Keratinocyte (primary cell): ENCODE measurements at regions not wholly inside any gene's neighbourhood (a gene's known extent, or its start where the extent isn't known, plus 50 kb on each side); places are given as distances from the start of the nearest gene placed in this dataset.

Source experiments
- DNase-seq: peaks from one replicate; pipeline ENCODE4 v3.0.0-alpha.2; 2011; ENCODE audit warnings: low read depth, missing footprints, low spot score
- FAIRE-seq: peaks from 2 replicates; lab custom pipeline; 2011; peaks lifted over from hg19 to GRCh38; lab: Jason Lieb, UNC
- H2AFZ ChIP-seq: 2 replicates; pipeline ENCODE4 v1.6.0; 2012; ENCODE audit warnings: low read length, control low read depth, inconsistent platforms; ENCODE audit not compliant: control insufficient read depth
- H3K27ac ChIP-seq: 2 replicates; pipeline ENCODE4 v1.5.1; 2011; ENCODE audit warnings: low read length; ENCODE audit not compliant: control insufficient read depth, insufficient read depth
- H3K27me3 ChIP-seq: 3 replicates; pipeline ENCODE4 v1.6.0; 2011; ENCODE audit warnings: low read length; ENCODE audit not compliant: control insufficient read depth, insufficient read depth; ENCODE audit errors: extremely low read depth
- H3K36me3 ChIP-seq, 2 experiments: 2 replicates in 1 of 2; 3 replicates in 1 of 2; pipeline ENCODE4 v1.5.1; 2011; ENCODE audit warnings: low read length in 2 of 2, mild to moderate bottlenecking in 1 of 2; ENCODE audit not compliant: control insufficient read depth in 2 of 2, insufficient read depth in 2 of 2; ENCODE audit errors: extremely low read depth in 1 of 2
- H3K4me1 ChIP-seq: 3 replicates; pipeline ENCODE4 v1.5.1; 2011; ENCODE audit warnings: low read length; ENCODE audit not compliant: control insufficient read depth, insufficient read depth; ENCODE audit errors: extremely low read depth
- H3K4me2 ChIP-seq: 3 replicates; pipeline ENCODE4 v1.6.0; 2011; ENCODE audit warnings: low read depth, low read length; ENCODE audit not compliant: control insufficient read depth, insufficient read depth; ENCODE audit errors: extremely low read depth
- H3K4me3 ChIP-seq, 3 experiments: fragments of 200-600 bp in 1 of 3; sonication (generic) in 1 of 3; 2 replicates in 2 of 3; 3 replicates in 1 of 3; pipeline ENCODE4 v1.5.1; 2011 to 2016; ENCODE audit warnings: low read length in 3 of 3, mild to moderate bottlenecking in 3 of 3, control low read depth in 2 of 3, inconsistent platforms in 1 of 3, low read depth in 1 of 3, mixed read lengths in 1 of 3, mixed run types in 1 of 3, moderate library complexity in 1 of 3; ENCODE audit not compliant: control insufficient read depth in 2 of 3, insufficient read depth in 2 of 3; ENCODE audit errors: extremely low read depth in 1 of 3
- H3K79me2 ChIP-seq: 2 replicates; pipeline ENCODE4 v1.6.0; 2012; ENCODE audit warnings: low read length; ENCODE audit not compliant: control insufficient read depth, insufficient read depth
- H3K9ac ChIP-seq: 3 replicates; pipeline ENCODE4 v1.6.0; 2011; ENCODE audit warnings: low read length; ENCODE audit not compliant: control insufficient read depth, insufficient read depth; ENCODE audit errors: extremely low read depth
- H3K9me1 ChIP-seq: 3 replicates; pipeline ENCODE4 v1.6.0; 2011; ENCODE audit warnings: low read length; ENCODE audit not compliant: control insufficient read depth, insufficient read depth; ENCODE audit errors: extremely low read depth
- H3K9me3 ChIP-seq: 2 replicates; pipeline ENCODE4 v1.5.1; 2012; ENCODE audit warnings: low read depth, low read length; ENCODE audit not compliant: control insufficient read depth
- H4K20me1 ChIP-seq: 3 replicates; pipeline ENCODE4 v1.6.0; 2011; ENCODE audit warnings: low read length; ENCODE audit not compliant: control insufficient read depth, insufficient read depth; ENCODE audit errors: extremely low read depth
- EZH2 ChIP-seq: IDR thresholded peaks from one replicate; pipeline ENCODE4 v1.6.1; 2012; ENCODE audit warnings: inconsistent platforms, mild to moderate bottlenecking, low read length, moderate library complexity
- dilution Hi-C: fragments of 300-500 bp; cut with MboI; formaldehyde crosslinking; loops from one replicate; pipeline ENCODE4 v1.7.0; 2020; ENCODE audit warnings: low sequenced_read_pairs; ENCODE audit not compliant: extremely low pct_ligation_motif_present
- TF ChIP-seq, protein P1 (sequence below), 3 experiments: IDR thresholded peaks in 1 of 3; conservative IDR thresholded peaks in 1 of 3; optimal IDR thresholded peaks in 1 of 3; 2 replicates in 2 of 3; 3 replicates in 1 of 3; pipeline versions ENCODE3 to v1.5.1; 2011; ENCODE audit warnings: low read length in 3 of 3, mild to moderate bottlenecking in 3 of 3, moderate library complexity in 2 of 3, control low read depth in 1 of 3, inconsistent platforms in 1 of 3; ENCODE audit not compliant: insufficient read depth in 2 of 3; ENCODE audit errors: extremely low read depth in 1 of 3

DNA sequence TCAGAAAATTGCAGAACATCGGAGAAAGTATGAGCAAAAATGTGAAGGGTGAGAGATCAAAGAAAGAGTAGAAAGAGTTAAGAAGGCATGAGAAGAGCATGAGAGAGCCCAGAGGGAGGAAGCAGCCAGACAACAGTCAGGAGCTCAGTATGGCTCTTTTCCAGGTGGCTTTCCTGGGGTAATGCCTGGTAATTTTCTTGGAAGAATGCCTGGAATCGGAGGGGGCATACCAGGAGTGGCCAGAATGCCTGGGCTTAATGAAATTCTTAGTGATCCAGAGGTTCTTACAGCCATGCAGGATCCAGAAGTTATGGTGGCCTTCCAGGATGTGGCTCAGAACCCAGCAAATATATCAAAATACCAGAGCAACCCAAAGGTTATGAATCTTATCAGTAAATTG is 271.8 kb upstream of the TFPI start:
- H3K4me3 ChIP-seq = no peak overlapping the region
- H3K27ac ChIP-seq = no peak overlapping the region
- no peak overlapping the region for H3K9ac ChIP-seq
- DNase-seq (no peak), FAIRE-seq (no peak)
- no peak overlapping the region for H3K4me2 ChIP-seq
- H3K4me1 ChIP-seq = no peaks in the 10 kb centered on the region
- H3K79me2 ChIP-seq = no peaks in the 10 kb centered on the region
- no peaks in the 10 kb centered on the region for H4K20me1 ChIP-seq
- H3K9me3 ChIP-seq = no peaks in the 10 kb centered on the region
- TF ChIP-seq, protein P1, sequence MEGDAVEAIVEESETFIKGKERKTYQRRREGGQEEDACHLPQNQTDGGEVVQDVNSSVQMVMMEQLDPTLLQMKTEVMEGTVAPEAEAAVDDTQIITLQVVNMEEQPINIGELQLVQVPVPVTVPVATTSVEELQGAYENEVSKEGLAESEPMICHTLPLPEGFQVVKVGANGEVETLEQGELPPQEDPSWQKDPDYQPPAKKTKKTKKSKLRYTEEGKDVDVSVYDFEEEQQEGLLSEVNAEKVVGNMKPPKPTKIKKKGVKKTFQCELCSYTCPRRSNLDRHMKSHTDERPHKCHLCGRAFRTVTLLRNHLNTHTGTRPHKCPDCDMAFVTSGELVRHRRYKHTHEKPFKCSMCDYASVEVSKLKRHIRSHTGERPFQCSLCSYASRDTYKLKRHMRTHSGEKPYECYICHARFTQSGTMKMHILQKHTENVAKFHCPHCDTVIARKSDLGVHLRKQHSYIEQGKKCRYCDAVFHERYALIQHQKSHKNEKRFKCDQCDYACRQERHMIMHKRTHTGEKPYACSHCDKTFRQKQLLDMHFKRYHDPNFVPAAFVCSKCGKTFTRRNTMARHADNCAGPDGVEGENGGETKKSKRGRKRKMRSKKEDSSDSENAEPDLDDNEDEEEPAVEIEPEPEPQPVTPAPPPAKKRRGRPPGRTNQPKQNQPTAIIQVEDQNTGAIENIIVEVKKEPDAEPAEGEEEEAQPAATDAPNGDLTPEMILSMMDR (optimal IDR thresholded peaks at IDR 0.05 in 1 of 3, IDR thresholded peaks at IDR 0.05 in 1 of 3, conservative IDR thresholded peaks at IDR 0.05 in 1 of 3; ENCODE audit: extremely low read depth in 1 of 3, insufficient read depth in 2 of 3, low read length in 3 of 3) = no peak
- TF ChIP-seq EZH2 = no peak
- no peak overlapping the region for H2AFZ ChIP-seq
- no peaks in the 10 kb centered on the region for H3K9me1 ChIP-seq
- no peaks in the 10 kb centered on the region for H3K36me3 ChIP-seq
- dilution Hi-C loops = no loop called here
- no peaks in the 10 kb centered on the region for H3K27me3 ChIP-seq

DNA sequence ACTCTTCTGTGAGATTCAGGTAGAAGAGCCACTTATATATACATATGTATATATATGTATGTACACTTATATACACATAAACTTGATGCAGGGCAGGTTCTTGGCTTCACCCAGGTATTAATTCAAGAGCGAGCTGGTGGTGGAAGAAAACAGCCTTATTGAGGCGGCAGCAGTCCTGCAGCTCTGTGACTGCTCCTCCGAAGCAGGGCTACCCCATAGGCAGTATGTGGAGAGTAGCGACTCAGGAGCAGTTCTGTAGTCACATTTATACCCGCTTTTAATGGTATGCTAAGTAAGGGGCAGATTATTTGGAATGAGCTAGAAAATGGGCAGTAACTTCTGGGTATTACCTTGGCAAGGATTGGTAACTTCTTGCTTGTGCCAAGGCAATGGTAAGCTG is 280.6 kb upstream of the TFPI start:
- TF ChIP-seq EZH2 = no peak
- TF ChIP-seq, protein P1 (optimal IDR thresholded peaks at IDR 0.05 in 1 of 3, IDR thresholded peaks at IDR 0.05 in 1 of 3, conservative IDR thresholded peaks at IDR 0.05 in 1 of 3; ENCODE audit: extremely low read depth in 1 of 3, insufficient read depth in 2 of 3, low read length in 3 of 3) = no peak

More for the DNA sequence above, 280.6 kb upstream of the TFPI start:
- no peaks in the 10 kb centered on the region for H3K27me3 ChIP-seq
- dilution Hi-C loops = no loop called here
- no peaks in the 10 kb centered on the region for H3K9me3 ChIP-seq
- H3K4me3 ChIP-seq = no peak overlapping the region
- DNase-seq (no peak), FAIRE-seq (no peak)
- H4K20me1 ChIP-seq = no peaks in the 10 kb centered on the region
- no peaks in the 10 kb centered on the region for H3K4me1 ChIP-seq
- no peaks in the 10 kb centered on the region for H3K36me3 ChIP-seq
- no peak overlapping the region for H2AFZ ChIP-seq
- no peak overlapping the region for H3K27ac ChIP-seq
- H3K4me2 ChIP-seq = no peak overlapping the region
- no peaks in the 10 kb centered on the region for H3K9me1 ChIP-seq
- H3K9ac ChIP-seq = no peak overlapping the region
- H3K79me2 ChIP-seq = no peaks in the 10 kb centered on the region
